ENCODE measurements at regions not wholly inside any gene's neighbourhood (a gene's known extent, or its start where the extent isn't known, plus 50 kb on each side); places are given as distances from the start of the nearest gene placed in this dataset.

DNA sequence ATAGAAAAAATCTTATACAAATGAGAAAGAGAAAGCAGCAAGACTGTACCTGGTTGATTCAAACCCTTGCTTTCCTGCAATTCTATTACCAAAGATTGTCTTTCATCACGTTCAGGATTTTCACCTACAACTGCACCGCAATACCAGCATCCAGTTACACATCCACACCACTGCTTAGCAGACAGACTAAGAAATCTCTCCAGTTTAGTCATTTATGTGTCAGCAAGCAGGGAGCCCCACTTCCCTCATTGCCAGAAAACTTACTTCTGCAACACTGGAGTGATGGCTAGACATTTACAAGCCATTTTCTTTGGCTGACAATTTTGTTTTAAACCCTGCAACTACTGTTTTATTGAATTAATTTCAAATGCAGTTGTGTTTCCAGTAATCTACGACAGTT, 359.6 kb upstream of the MEOX2 start:
- TF ChIP-seq CTCF (IDR thresholded peaks at IDR 0.05): no peak
- TF ChIP-seq REST (IDR thresholded peaks at IDR 0.05; ENCODE audit: insufficient read depth in 1 of 2, low read depth in 2 of 2, low read length in 1 of 2): no peak

All from Panc1 (cell line).